Motor neuron (in vitro differentiated cells): ENCODE measurements at regions not wholly inside any gene's neighbourhood (a gene's known extent, or its start where the extent isn't known, plus 50 kb on each side); places are given as distances from the start of the nearest gene placed in this dataset.

Experiments
- ATAC-seq, 8 experiments: fragments of 200-7000 bp; cut with Tn5 transposase; replicated peaks in 6 of 8; 2 replicates each; pipeline ENCODE4 v1.8.0; 2021; ENCODE audit warnings: mild to moderate bottlenecking in 8 of 8, moderate library complexity in 8 of 8
- H3K27ac ChIP-seq, 2 donors: fragments of 250-450 bp; sonication (Bioruptor Pico); 2 replicates each; pipeline ENCODE4 v1.9.0; 2021; ENCODE audit warnings: antibody characterized with exemption in 2 of 2, mild to moderate bottlenecking in 2 of 2, moderate library complexity in 1 of 2
- H3K4me1 ChIP-seq, 2 donors: fragments of 250-450 bp; sonication (Bioruptor Pico); replicated peaks in 1 of 2; 2 replicates each; pipeline ENCODE4 v1.6.1; 2021; ENCODE audit warnings: antibody characterized with exemption in 2 of 2, mild to moderate bottlenecking in 2 of 2, moderate library complexity in 1 of 2
- H3K4me3 ChIP-seq, 5 donors: fragments of 250-450 bp; sonication (Bioruptor Pico); 2 replicates each; pipeline ENCODE4 v1.9.0; 2021; ENCODE audit warnings: antibody characterized with exemption in 5 of 5, mild to moderate bottlenecking in 5 of 5, moderate library complexity in 4 of 5
- WGBS, 10 experiments: fragments of 450-650 bp; shearing (Covaris generic); methylation state at CpG; one replicate each; pipeline ENCODE4 v1.0.0; 2022; 5-methylcytosine and 5-hydroxymethylcytosine counted together
- in situ Hi-C, 9 experiments: fragments of 400-800 bp; cut with MboI; loops; one replicate each; pipeline ENCODE4 v1.15.0; 2021; ENCODE audit warnings: low sequenced_read_pairs in 9 of 9, low pct_unique_long_range_greater_than_20kb in 2 of 9; ENCODE audit not compliant: unreplicated experiment in 9 of 9

GRCh38 chr16:47944589-47944988 is 211.2 kb downstream of the ABCC12 start:
- ATAC-seq, result no peak

GRCh38 chr16:47943235-47943634 is 212.6 kb downstream of the ABCC12 start:
- in situ Hi-C loops, result no loop called here
- peak in 1 of 8 experiments; percentile 36 for ATAC-seq
- 50 to 90% (median 81%) methylated on average over 1 to 6 of the region's 6 CpGs; no CpG with 5 or more reads in 4 of the 10 experiments for WGBS, 10 experiments
- Histone ChIP-seq H3K4me3 (no peak overlapping the region), H3K4me1 (peaks cover 8 to 14% of the 10 kb centered on the region in 2 donors), H3K27ac (no peak overlapping the region)

More at GRCh38 chr16:47944589-47944988, 211.2 kb downstream of the ABCC12 start:
- Histone ChIP-seq H3K27ac (no peak overlapping the region), H3K4me1 (peaks cover 8 to 14% of the 10 kb centered on the region in 2 donors), H3K4me3 (no peak overlapping the region)
- in situ Hi-C loops, result no loop called here
- 0 to 98% (median 88%) methylated on average over 1 to 9 of the region's 10 CpGs; no CpG with 5 or more reads in 2 of the 10 experiments for WGBS, 10 experiments

- in situ Hi-C loops, result no loop called here
- H3K27ac ChIP-seq, result no peak overlapping the region
- no peaks in the 10 kb centered on the region for H3K4me1 ChIP-seq
- no peak overlapping the region for H3K4me3 ChIP-seq
- no peak for ATAC-seq
- WGBS, 10 experiments, result 50 to 71% (median 67%) methylated on average over 1 of the region's 1 CpG; no CpG with 5 or more reads in 6 of the 10 experiments
Observed at GRCh38 chr16:47940466-47940865, 215.3 kb downstream of the ABCC12 start.

GRCh38 chr16:47939680-47940079 is 216.1 kb downstream of the ABCC12 start:
- Histone ChIP-seq H3K4me3 (no peak overlapping the region), H3K4me1 (no peaks in the 10 kb centered on the region), H3K27ac (no peak overlapping the region)
- peak in 4 of 8 experiments; percentile 21 to 37 (median 35) for ATAC-seq
- WGBS, 10 experiments, result 0 to 80% (median 52%) methylated on average over 1 to 3 of the region's 4 CpGs; no CpG with 5 or more reads in 3 of the 10 experiments
- in situ Hi-C loops, result no loop called here

- WGBS, 10 experiments, result 0 to 100% (median 81%) methylated on average over 1 of the region's 1 CpG
- H3K4me3 ChIP-seq, result no peak overlapping the region
- in situ Hi-C loops, result no loop called here
- no peaks in the 10 kb centered on the region for H3K4me1 ChIP-seq
- no peak overlapping the region for H3K27ac ChIP-seq
- ATAC-seq, result no peak
Observed at GRCh38 chr16:47938272-47938671, 217.5 kb downstream of the ABCC12 start.

- no peak overlapping the region for H3K27ac ChIP-seq
- no peak for ATAC-seq
- no peaks in the 10 kb centered on the region for H3K4me1 ChIP-seq
- in situ Hi-C loops, result no loop called here
- WGBS, 10 experiments, result 0 to 96% (median 56%) methylated on average over 1 to 8 of the region's 9 CpGs; no CpG with 5 or more reads in 6 of the 10 experiments
- H3K4me3 ChIP-seq, result no peak overlapping the region
Observed at GRCh38 chr16:47928008-47928407, 227.8 kb downstream of the ABCC12 start.

- Histone ChIP-seq H3K27ac (no peak overlapping the region), H3K4me3 (no peak overlapping the region), H3K4me1 (no peaks in the 10 kb centered on the region)
- WGBS, 10 experiments, result 14 to 100% (median 90%) methylated on average over 1 to 6 of the region's 6 CpGs; no CpG with 5 or more reads in 3 of the 10 experiments
- no peak for ATAC-seq
- in situ Hi-C loops, result no loop called here
Observed at GRCh38 chr16:47927330-47927729, 228.5 kb downstream of the ABCC12 start.

- Histone ChIP-seq H3K27ac (no peak overlapping the region), H3K4me1 (peaks cover 0 to 4% of the 10 kb centered on the region in 2 donors), H3K4me3 (no peak overlapping the region)
- 8 to 100% (median 84%) methylated on average over 2 to 6 of the region's 8 CpGs; no CpG with 5 or more reads in 3 of the 10 experiments for WGBS, 10 experiments
- ATAC-seq, result no peak
- in situ Hi-C loops, result no loop called here
Observed at GRCh38 chr16:47925811-47926460, 229.9 kb downstream of the ABCC12 start.

GRCh38 chr16:47924950-47925349 is 230.8 kb downstream of the ABCC12 start:
- whole genome bisulfite sequencing, 10 experiments, result 63 to 100% (median 93%) methylated on average over 1 to 2 of the region's 2 CpGs; no CpG with 5 or more reads in 5 of the 10 experiments
- in situ Hi-C loops, result no loop called here

GRCh38 chr16:47921535-47921934 is 234.3 kb downstream of the ABCC12 start:
- 0 to 77% (median 33%) methylated on average over 1 of the region's 1 CpG; no CpG with 5 or more reads in 1 of the 10 experiments for WGBS, 10 experiments
- no peak overlapping the region for H3K4me3 ChIP-seq
- H3K4me1 ChIP-seq, result peaks cover 0 to 10% of the 10 kb centered on the region in 2 donors
- no peak overlapping the region for H3K27ac ChIP-seq
- in situ Hi-C loops, result no loop called here
- ATAC-seq, result peak in 2 of 8 experiments; percentile 25 to 40

More at GRCh38 chr16:47924950-47925349, 230.8 kb downstream of the ABCC12 start:
- no peak overlapping the region for H3K27ac ChIP-seq
- no peak overlapping the region for H3K4me3 ChIP-seq
- H3K4me1 ChIP-seq, result peaks cover 0 to 9% of the 10 kb centered on the region in 2 donors
- ATAC-seq, result no peak

GRCh38 chr16:47920709-47921108 is 235.1 kb downstream of the ABCC12 start:
- in situ Hi-C loops, result no loop called here
- no peak for ATAC-seq
- Histone ChIP-seq H3K4me3 (no peak overlapping the region), H3K4me1 (peaks cover 0 to 10% of the 10 kb centered on the region in 2 donors), H3K27ac (no peak overlapping the region)
- 0 to 80% (median 29%) methylated on average over 1 of the region's 1 CpG; no CpG with 5 or more reads in 2 of the 10 experiments for WGBS, 10 experiments

GRCh38 chr16:47917118-47917517 is 238.7 kb downstream of the ABCC12 start:
- no peak overlapping the region for H3K27ac ChIP-seq
- no peak overlapping the region for H3K4me3 ChIP-seq
- ATAC-seq, result no peak
- in situ Hi-C loops, result no loop called here
- H3K4me1 ChIP-seq, result peaks cover 0 to 10% of the 10 kb centered on the region in 2 donors

- Histone ChIP-seq H3K4me3 (no peak overlapping the region), H3K27ac (no peak overlapping the region), H3K4me1 (peaks cover 0 to 9% of the 10 kb centered on the region in 2 donors)
- no peak for ATAC-seq
- WGBS, 10 experiments, result 0 to 100% (median 38%) methylated on average over 1 to 2 of the region's 2 CpGs; no CpG with 5 or more reads in 1 of the 10 experiments
- in situ Hi-C loops, result no loop called here
Observed at GRCh38 chr16:47916266-47916665, 239.5 kb downstream of the ABCC12 start.

- Histone ChIP-seq H3K4me3 (no peak overlapping the region), H3K4me1 (no peaks in the 10 kb centered on the region), H3K27ac (no peak overlapping the region)
- 17 to 100% (median 82%) methylated on average over 1 to 13 of the region's 13 CpGs for WGBS, 10 experiments
- ATAC-seq, result no peak
- in situ Hi-C loops, result no loop called here
Observed at GRCh38 chr16:47907109-47907508, 248.7 kb downstream of the ABCC12 start.
